ENCODE measurements at regions not wholly inside any gene's neighbourhood (a gene's known extent, or its start where the extent isn't known, plus 50 kb on each side); places are given as distances from the start of the nearest gene placed in this dataset.
A peak's percentile ranks its signal among the peaks of the same experiment; 100 is the strongest.

DNA sequence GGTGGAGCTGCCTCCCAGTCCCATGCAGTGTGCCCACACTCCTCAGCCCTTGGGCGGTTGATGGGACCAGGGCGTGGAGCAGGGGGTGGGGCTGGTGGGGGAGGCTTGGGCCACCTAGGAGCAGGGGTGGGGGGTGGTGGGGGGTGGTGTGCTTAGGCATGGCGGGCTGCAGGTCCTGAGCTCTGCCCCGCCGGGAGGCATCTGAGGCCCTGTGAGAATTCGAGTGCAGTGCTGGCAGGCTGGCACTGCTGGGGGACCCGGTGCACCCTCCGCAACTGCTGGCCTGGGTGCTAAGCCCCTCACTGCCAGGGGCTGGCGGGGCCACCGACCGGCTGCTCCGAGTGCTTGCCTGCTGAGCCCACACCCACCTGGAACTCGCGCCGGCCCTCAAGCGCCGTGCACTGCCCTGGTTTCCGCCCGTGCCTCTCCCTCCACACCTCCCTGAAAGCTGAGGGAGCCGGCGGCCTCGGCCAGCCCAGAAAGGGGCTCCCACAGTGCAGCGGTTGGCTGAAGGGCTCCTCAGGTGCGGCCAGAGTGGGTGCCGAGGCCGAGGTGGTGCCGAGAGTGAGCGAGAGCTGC lies 59.6 kb upstream of the PRL start:
- H3K9me3 ChIP-seq, result no peaks in the 10 kb centered on the region
- 84% methylated on average over 8 of the region's 28 CpGs for WGBS (ENCODE audit: insufficient coverage, low coverage, low lambda C conversion rate, missing lambda C conversion rate)
- H3K36me3 ChIP-seq, result no peaks in the 10 kb centered on the region
- no peak for ATAC-seq
- no peak overlapping the region for H3K27ac ChIP-seq
- no peak overlapping the region for H3K4me3 ChIP-seq
- intact Hi-C loops (cut with DNase I), result no loop called here
- no peaks in the 10 kb centered on the region for H3K27me3 ChIP-seq
- DNase-seq, result no peak
- TF ChIP-seq CTCF (IDR thresholded peaks at IDR 0.05), result no peak
- no peak for TF ChIP-seq POLR2A (IDR thresholded peaks at IDR 0.05)
- H3K4me1 ChIP-seq, result no peaks in the 10 kb centered on the region

GRCh38 chr6:22357724-22358189 lies 60.9 kb upstream of the PRL start:
- no peak overlapping the region for H3K4me3 ChIP-seq
- H3K4me1 ChIP-seq, result no peaks in the 10 kb centered on the region
- no peak overlapping the region for H3K27ac ChIP-seq
- no peaks in the 10 kb centered on the region for H3K36me3 ChIP-seq
- intact Hi-C loops (cut with DNase I), result no loop called here
- ATAC-seq, result no peak
- DNase-seq, result no peak
- H3K27me3 ChIP-seq, result no peaks in the 10 kb centered on the region
- H3K9me3 ChIP-seq, result no peaks in the 10 kb centered on the region
- TF ChIP-seq POLR2A (IDR thresholded peaks at IDR 0.05), result no peak
- TF ChIP-seq CTCF (IDR thresholded peaks at IDR 0.05), result no peak

DNA sequence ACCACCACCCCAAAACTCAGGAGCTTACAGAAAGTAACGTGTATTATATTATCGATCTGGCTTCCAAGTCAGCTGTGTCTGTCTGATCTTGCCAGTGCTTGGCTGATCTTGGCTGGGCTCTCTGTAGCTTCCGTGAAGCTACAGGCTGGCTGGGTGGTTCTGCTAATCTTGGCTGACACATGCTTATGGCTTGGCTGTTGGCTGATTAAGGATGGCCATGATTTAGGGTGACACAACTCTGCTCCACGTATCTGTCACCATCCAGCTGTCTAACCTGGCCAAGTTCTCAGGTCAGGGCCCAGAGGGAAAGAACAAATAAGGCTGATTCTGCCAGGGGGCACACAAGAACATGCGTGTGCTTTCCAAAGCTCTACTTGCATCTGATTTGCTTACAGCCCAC lies 64.7 kb upstream of the PRL start:
- ATAC-seq (peak in 2 of 4 donors; percentile 48 to 75), DNase-seq (peak in 1 of 3 donors; percentile 77)
- no peaks in the 10 kb centered on the region for H3K27me3 ChIP-seq
- no peak for TF ChIP-seq POLR2A (IDR thresholded peaks at IDR 0.05)
- no peak overlapping the region for H3K27ac ChIP-seq
- no peaks in the 10 kb centered on the region for H3K9me3 ChIP-seq
- H3K4me1 ChIP-seq, result peaks cover 0 to 9% (median 0%) of the 10 kb centered on the region in 4 donors
- 69% methylated on average over 4 of the region's 5 CpGs for WGBS (ENCODE audit: insufficient coverage, low coverage, low lambda C conversion rate, missing lambda C conversion rate)
- H3K4me3 ChIP-seq, result no peak overlapping the region
- intact Hi-C loops (cut with DNase I), result no loop called here
- no peaks in the 10 kb centered on the region for H3K36me3 ChIP-seq

GRCh38 chr6:22362361-22362760 lies 65.5 kb upstream of the PRL start:
- ATAC-seq, result no peak
- no peak for DNase-seq
- no peak overlapping the region for H3K27ac ChIP-seq
- H3K4me3 ChIP-seq, result no peak overlapping the region
- H3K4me1 ChIP-seq, result peaks cover 0 to 16% (median 0%) of the 10 kb centered on the region in 4 donors
- no peaks in the 10 kb centered on the region for H3K9me3 ChIP-seq
- no peaks in the 10 kb centered on the region for H3K27me3 ChIP-seq
- 50% methylated on average over 3 of the region's 3 CpGs for WGBS (ENCODE audit: insufficient coverage, low coverage, low lambda C conversion rate, missing lambda C conversion rate)
- TF ChIP-seq POLR2A (IDR thresholded peaks at IDR 0.05) (no peak), CTCF (IDR thresholded peaks at IDR 0.05) (no peak)
- intact Hi-C loops (cut with DNase I), result no loop called here
- H3K36me3 ChIP-seq, result no peaks in the 10 kb centered on the region

GRCh38 chr6:22363166-22363713 lies 66.4 kb upstream of the PRL start:
- WGBS (ENCODE audit: insufficient coverage, low coverage, low lambda C conversion rate, missing lambda C conversion rate), result 45% methylated on average over 1 of the region's 1 CpG
- intact Hi-C loops (cut with DNase I), result no loop called here

More at GRCh38 chr6:22363166-22363713, 66.4 kb upstream of the PRL start:
- Histone ChIP-seq H3K9me3 (no peaks in the 10 kb centered on the region), H3K4me3 (no peak overlapping the region), H3K36me3 (no peaks in the 10 kb centered on the region), H3K4me1 (peaks cover 0 to 16% (median 0%) of the 10 kb centered on the region in 4 donors), H3K27me3 (no peaks in the 10 kb centered on the region), H3K27ac (no peak overlapping the region)
- no peak for DNase-seq
- peak in 1 of 4 donors; percentile 7 for ATAC-seq
- TF ChIP-seq POLR2A (IDR thresholded peaks at IDR 0.05) (no peak), CTCF (IDR thresholded peaks at IDR 0.05) (no peak)

All from right lobe of liver (tissue), 6 donors.